HEK293 (cell line): ENCODE measurements at regions not wholly inside any gene's neighbourhood (a gene's known extent, or its start where the extent isn't known, plus 50 kb on each side); places are given as distances from the start of the nearest gene placed in this dataset.

Experiments
- CTCF ChIA-PET: fragments of 350-600 bp; formaldehyde crosslinking; extraction: SDS; loops from one replicate; lab custom pipeline; 2021; ENCODE audit warnings: antibody characterized with exemption; lab: Yijun Ruan, JAX
- POLR2A ChIA-PET: fragments of 300-600 bp; formaldehyde crosslinking; extraction: SDS; loops from one replicate; lab custom pipeline; 2020; ENCODE audit warnings: antibody characterized with exemption, inconsistent platforms; lab: Yijun Ruan, JAX
- H3K27ac ChIP-seq: fragments of 200-500 bp; sonication (Bioruptor generic); 2 replicates; pipeline ENCODE4 v1.5.1; 2014; ENCODE audit warnings: low read depth, low read length, control low read depth, inconsistent platforms; ENCODE audit errors: extremely low read depth
- H3K36me3 ChIP-seq, 2 experiments: fragments of 200-500 bp in 1 of 2; sonication (Bioruptor generic) in 1 of 2; 1 replicate in 1 of 2; 2 replicates in 1 of 2; pipeline ENCODE4 v1.5.1; 2014 to 2017; ENCODE audit warnings: inconsistent platforms in 2 of 2, low read length in 2 of 2; ENCODE audit not compliant: control insufficient read depth in 2 of 2, insufficient read depth in 1 of 2
- H3K4me1 ChIP-seq: fragments of 200-500 bp; sonication (Bioruptor generic); 2 replicates; pipeline ENCODE4 v1.5.1; 2014; ENCODE audit warnings: mild to moderate bottlenecking, low read length, inconsistent platforms; ENCODE audit not compliant: control insufficient read depth, insufficient read depth
- H3K4me3 ChIP-seq: 2 replicates; pipeline ENCODE4 v1.5.1; 2011; ENCODE audit warnings: low read depth, mild to moderate bottlenecking, control low read depth, low read length, moderate library complexity
- H3K9me3 ChIP-seq: fragments of 200-500 bp; sonication (Bioruptor generic); 2 replicates; pipeline ENCODE4 v1.5.1; 2014; ENCODE audit warnings: low read depth, low read length, inconsistent platforms; ENCODE audit not compliant: control insufficient read depth, insufficient read depth
- KLF9 ChIP-seq: fragments of 450-650 bp; formaldehyde crosslinking; IDR thresholded peaks from 2 replicates; pipeline ENCODE4 v1.5.1; 2016; ENCODE audit warnings: missing biosample characterization, missing genetic modification characterization, low read depth
- MZF1 ChIP-seq: fragments of 450-650 bp; formaldehyde crosslinking; IDR thresholded peaks from 2 replicates; pipeline ENCODE4 v1.5.1; 2017; ENCODE audit warnings: missing biosample characterization, missing genetic modification characterization, borderline replicate concordance
- OVOL3 ChIP-seq: fragments of 450-650 bp; formaldehyde crosslinking; IDR thresholded peaks from 2 replicates; pipeline ENCODE4 v1.5.1; 2016; ENCODE audit warnings: missing biosample characterization, missing genetic modification characterization
- ZBTB11 ChIP-seq: fragments of 450-650 bp; formaldehyde crosslinking; conservative IDR thresholded peaks from 2 replicates; pipeline ENCODE4 v1.5.1; 2016; ENCODE audit warnings: low read depth, missing biosample characterization, missing genetic modification characterization
- ZNF2 ChIP-seq: fragments of 450-650 bp; formaldehyde crosslinking; IDR thresholded peaks from 2 replicates; pipeline ENCODE4 v1.5.1; 2016; ENCODE audit warnings: missing biosample characterization, missing genetic modification characterization
- ZNF221 ChIP-seq: fragments of 450-650 bp; formaldehyde crosslinking; IDR thresholded peaks from 2 replicates; pipeline ENCODE4 v1.5.1; 2017; ENCODE audit warnings: missing biosample characterization, missing genetic modification characterization, borderline replicate concordance
- ZNF404 ChIP-seq: fragments of 450-650 bp; formaldehyde crosslinking; IDR thresholded peaks from 2 replicates; pipeline ENCODE4 v1.5.1; 2017; ENCODE audit warnings: missing biosample characterization, missing genetic modification characterization
- ZNF426 ChIP-seq: fragments of 450-650 bp; formaldehyde crosslinking; IDR thresholded peaks from 2 replicates; pipeline ENCODE4 v1.5.1; 2017; ENCODE audit warnings: missing biosample characterization, missing genetic modification characterization, mild to moderate bottlenecking, inconsistent platforms, moderate library complexity
- ZNF571 ChIP-seq: fragments of 450-650 bp; formaldehyde crosslinking; IDR thresholded peaks from 2 replicates; pipeline ENCODE4 v1.5.0; 2017; ENCODE audit warnings: missing biosample characterization, missing genetic modification characterization
- ZNF785 ChIP-seq: fragments of 450-650 bp; formaldehyde crosslinking; IDR thresholded peaks from 2 replicates; pipeline ENCODE4 v1.5.1; 2016; ENCODE audit warnings: missing biosample characterization, missing genetic modification characterization
- ZSCAN4 ChIP-seq: fragments of 450-650 bp; formaldehyde crosslinking; IDR thresholded peaks from 2 replicates; pipeline ENCODE4 v1.5.1; 2017; ENCODE audit warnings: missing biosample characterization, missing genetic modification characterization
- TF ChIP-seq, protein P1 (sequence below): fragments of 450-650 bp; formaldehyde crosslinking; IDR thresholded peaks from 2 replicates; pipeline ENCODE4 v1.5.1; 2016; ENCODE audit warnings: missing biosample characterization, missing genetic modification characterization, borderline replicate concordance
- TF ChIP-seq, protein P2 (sequence below): fragments of 450-650 bp; formaldehyde crosslinking; IDR thresholded peaks from 2 replicates; pipeline ENCODE4 v1.5.1; 2016; ENCODE audit warnings: missing biosample characterization, missing genetic modification characterization
- TF ChIP-seq, protein P3 (sequence below): fragments of 450-650 bp; formaldehyde crosslinking; IDR thresholded peaks from 2 replicates; pipeline ENCODE4 v1.5.1; 2016; ENCODE audit warnings: missing biosample characterization, missing genetic modification characterization
- TF ChIP-seq, protein P4 (sequence below): fragments of 450-650 bp; IDR thresholded peaks from 2 replicates; pipeline ENCODE4 v1.5.1; 2018; ENCODE audit warnings: missing biosample characterization, mild to moderate bottlenecking, missing genetic modification characterization

GRCh38 chr10:129030996-129031843 lies 435.8 kb upstream of the MGMT start (continued):
- TF ChIP-seq, protein P1, sequence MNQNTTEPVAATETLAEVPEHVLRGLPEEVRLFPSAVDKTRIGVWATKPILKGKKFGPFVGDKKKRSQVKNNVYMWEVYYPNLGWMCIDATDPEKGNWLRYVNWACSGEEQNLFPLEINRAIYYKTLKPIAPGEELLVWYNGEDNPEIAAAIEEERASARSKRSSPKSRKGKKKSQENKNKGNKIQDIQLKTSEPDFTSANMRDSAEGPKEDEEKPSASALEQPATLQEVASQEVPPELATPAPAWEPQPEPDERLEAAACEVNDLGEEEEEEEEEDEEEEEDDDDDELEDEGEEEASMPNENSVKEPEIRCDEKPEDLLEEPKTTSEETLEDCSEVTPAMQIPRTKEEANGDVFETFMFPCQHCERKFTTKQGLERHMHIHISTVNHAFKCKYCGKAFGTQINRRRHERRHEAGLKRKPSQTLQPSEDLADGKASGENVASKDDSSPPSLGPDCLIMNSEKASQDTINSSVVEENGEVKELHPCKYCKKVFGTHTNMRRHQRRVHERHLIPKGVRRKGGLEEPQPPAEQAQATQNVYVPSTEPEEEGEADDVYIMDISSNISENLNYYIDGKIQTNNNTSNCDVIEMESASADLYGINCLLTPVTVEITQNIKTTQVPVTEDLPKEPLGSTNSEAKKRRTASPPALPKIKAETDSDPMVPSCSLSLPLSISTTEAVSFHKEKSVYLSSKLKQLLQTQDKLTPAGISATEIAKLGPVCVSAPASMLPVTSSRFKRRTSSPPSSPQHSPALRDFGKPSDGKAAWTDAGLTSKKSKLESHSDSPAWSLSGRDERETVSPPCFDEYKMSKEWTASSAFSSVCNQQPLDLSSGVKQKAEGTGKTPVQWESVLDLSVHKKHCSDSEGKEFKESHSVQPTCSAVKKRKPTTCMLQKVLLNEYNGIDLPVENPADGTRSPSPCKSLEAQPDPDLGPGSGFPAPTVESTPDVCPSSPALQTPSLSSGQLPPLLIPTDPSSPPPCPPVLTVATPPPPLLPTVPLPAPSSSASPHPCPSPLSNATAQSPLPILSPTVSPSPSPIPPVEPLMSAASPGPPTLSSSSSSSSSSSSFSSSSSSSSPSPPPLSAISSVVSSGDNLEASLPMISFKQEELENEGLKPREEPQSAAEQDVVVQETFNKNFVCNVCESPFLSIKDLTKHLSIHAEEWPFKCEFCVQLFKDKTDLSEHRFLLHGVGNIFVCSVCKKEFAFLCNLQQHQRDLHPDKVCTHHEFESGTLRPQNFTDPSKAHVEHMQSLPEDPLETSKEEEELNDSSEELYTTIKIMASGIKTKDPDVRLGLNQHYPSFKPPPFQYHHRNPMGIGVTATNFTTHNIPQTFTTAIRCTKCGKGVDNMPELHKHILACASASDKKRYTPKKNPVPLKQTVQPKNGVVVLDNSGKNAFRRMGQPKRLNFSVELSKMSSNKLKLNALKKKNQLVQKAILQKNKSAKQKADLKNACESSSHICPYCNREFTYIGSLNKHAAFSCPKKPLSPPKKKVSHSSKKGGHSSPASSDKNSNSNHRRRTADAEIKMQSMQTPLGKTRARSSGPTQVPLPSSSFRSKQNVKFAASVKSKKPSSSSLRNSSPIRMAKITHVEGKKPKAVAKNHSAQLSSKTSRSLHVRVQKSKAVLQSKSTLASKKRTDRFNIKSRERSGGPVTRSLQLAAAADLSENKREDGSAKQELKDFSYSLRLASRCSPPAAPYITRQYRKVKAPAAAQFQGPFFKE: no peak
- TF ChIP-seq ZSCAN4 (tag by site-specific recombination): no peak
- TF ChIP-seq ZNF785 (tag by site-specific recombination): no peak
- no peak for TF ChIP-seq OVOL3 (tag by site-specific recombination)
- TF ChIP-seq ZNF571 (tag by site-specific recombination): no peak
- no peak for TF ChIP-seq ZBTB11 (tag by site-specific recombination)
- TF ChIP-seq MZF1 (tag by site-specific recombination): no peak
- no peak for TF ChIP-seq ZNF426 (tag by site-specific recombination)
- TF ChIP-seq ZNF404: no peak
- TF ChIP-seq, protein P2, sequence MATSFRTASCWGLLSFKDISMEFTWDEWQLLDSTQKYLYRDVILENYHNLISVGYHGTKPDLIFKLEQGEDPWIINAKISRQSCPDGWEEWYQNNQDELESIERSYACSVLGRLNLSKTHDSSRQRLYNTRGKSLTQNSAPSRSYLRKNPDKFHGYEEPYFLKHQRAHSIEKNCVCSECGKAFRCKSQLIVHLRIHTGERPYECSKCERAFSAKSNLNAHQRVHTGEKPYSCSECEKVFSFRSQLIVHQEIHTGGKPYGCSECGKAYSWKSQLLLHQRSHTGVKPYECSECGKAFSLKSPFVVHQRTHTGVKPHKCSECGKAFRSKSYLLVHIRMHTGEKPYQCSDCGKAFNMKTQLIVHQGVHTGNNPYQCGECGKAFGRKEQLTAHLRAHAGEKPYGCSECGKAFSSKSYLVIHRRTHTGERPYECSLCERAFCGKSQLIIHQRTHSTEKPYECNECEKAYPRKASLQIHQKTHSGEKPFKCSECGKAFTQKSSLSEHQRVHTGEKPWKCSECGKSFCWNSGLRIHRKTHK (tag by site-specific recombination): no peak
- TF ChIP-seq, all 188 proteins: peak for 12

DNA sequence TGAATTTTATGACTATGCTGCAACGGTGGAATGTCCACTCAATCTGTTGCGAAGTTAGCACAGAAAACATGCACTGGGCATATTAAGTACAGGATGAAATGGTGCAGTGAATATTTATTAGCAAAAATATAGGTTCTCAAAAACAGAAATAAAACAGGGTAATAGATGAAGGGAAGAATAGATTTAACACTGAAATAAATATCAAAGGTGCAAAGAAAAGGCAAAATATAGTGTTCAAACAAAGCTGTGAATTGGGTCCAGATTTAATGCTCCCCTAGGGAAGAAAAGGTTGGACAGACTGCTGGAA lies 435.2 kb upstream of the MGMT start:
- H3K4me1 ChIP-seq: peaks cover 4% of the 10 kb centered on the region; the same call in 1 of the 2 replicates
- ChIA-PET POLR2A (no interaction called here), CTCF (interaction anchor here (0.6 to 3.3 kb wide), 17 partner anchors 11 to 1148 kb away, joined by 3 to 37 read pairs (median 4); no protein-coding TSS in a partner anchor)
- TF ChIP-seq ZNF404: no peak
- TF ChIP-seq ZNF2 (tag by site-specific recombination): 0 out of 2 replicates have a peak, but pooled peaks have one; percentile 11
- TF ChIP-seq, protein P3, sequence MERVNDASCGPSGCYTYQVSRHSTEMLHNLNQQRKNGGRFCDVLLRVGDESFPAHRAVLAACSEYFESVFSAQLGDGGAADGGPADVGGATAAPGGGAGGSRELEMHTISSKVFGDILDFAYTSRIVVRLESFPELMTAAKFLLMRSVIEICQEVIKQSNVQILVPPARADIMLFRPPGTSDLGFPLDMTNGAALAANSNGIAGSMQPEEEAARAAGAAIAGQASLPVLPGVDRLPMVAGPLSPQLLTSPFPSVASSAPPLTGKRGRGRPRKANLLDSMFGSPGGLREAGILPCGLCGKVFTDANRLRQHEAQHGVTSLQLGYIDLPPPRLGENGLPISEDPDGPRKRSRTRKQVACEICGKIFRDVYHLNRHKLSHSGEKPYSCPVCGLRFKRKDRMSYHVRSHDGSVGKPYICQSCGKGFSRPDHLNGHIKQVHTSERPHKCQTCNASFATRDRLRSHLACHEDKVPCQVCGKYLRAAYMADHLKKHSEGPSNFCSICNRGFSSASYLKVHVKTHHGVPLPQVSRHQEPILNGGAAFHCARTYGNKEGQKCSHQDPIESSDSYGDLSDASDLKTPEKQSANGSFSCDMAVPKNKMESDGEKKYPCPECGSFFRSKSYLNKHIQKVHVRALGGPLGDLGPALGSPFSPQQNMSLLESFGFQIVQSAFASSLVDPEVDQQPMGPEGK: peak; percentile 3; the same call in 1 of the 2 replicates
- no peak for TF ChIP-seq ZNF221
- TF ChIP-seq, protein P4, sequence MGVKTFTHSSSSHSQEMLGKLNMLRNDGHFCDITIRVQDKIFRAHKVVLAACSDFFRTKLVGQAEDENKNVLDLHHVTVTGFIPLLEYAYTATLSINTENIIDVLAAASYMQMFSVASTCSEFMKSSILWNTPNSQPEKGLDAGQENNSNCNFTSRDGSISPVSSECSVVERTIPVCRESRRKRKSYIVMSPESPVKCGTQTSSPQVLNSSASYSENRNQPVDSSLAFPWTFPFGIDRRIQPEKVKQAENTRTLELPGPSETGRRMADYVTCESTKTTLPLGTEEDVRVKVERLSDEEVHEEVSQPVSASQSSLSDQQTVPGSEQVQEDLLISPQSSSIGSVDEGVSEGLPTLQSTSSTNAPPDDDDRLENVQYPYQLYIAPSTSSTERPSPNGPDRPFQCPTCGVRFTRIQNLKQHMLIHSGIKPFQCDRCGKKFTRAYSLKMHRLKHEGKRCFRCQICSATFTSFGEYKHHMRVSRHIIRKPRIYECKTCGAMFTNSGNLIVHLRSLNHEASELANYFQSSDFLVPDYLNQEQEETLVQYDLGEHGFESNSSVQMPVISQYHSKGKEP (tag by site-specific recombination): 0 out of 2 replicates have a peak, but pooled peaks have one; percentile 8
- no peak for TF ChIP-seq KLF9 (tag by site-specific recombination)
- H3K27ac ChIP-seq: no peak overlapping the region
- H3K9me3 ChIP-seq: no peaks in the 10 kb centered on the region
- H3K4me3 ChIP-seq: no peak overlapping the region
- H3K36me3 ChIP-seq: no peaks in the 10 kb centered on the region
